ENCODE measurements at regions not wholly inside any gene's neighbourhood (a gene's known extent, or its start where the extent isn't known, plus 50 kb on each side); places are given as distances from the start of the nearest gene placed in this dataset.

DNA sequence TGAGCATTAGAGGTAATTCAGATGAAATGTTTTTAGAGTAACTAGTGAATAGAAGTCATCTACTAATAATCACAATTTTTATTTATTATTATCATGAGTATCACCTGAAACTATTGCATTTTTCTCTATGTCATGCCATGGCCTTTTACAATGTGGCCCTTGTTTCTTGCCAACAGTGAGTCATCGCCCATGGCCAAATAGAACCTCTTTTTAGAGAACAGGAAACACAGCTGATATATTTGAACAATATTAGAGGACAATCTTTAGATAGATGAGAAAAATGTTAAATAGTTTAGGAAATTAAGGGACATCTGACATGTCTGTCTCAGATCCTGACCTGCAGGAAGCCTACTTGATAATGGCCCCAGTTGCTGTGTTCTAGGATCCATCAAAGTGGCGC lies 1584.4 kb upstream of the GOT2 start:
- POLR2A ChIA-PET, result no interaction called here
- no peaks in the 10 kb centered on the region for H3K27me3 Mint-ChIP-seq
- no peaks in the 10 kb centered on the region for H3K4me1 Mint-ChIP-seq
- peaks cover 20% of the 10 kb centered on the region for H3K9me3 Mint-ChIP-seq
- no peak overlapping the region for H3K27ac Mint-ChIP-seq
- H3K4me3 Mint-ChIP-seq, result no peak overlapping the region
- CTCF ChIA-PET, result no interaction called here
- H3K36me3 Mint-ChIP-seq (ENCODE audit: low read depth), result no peaks in the 10 kb centered on the region
- DNase-seq, result no peak

DNA sequence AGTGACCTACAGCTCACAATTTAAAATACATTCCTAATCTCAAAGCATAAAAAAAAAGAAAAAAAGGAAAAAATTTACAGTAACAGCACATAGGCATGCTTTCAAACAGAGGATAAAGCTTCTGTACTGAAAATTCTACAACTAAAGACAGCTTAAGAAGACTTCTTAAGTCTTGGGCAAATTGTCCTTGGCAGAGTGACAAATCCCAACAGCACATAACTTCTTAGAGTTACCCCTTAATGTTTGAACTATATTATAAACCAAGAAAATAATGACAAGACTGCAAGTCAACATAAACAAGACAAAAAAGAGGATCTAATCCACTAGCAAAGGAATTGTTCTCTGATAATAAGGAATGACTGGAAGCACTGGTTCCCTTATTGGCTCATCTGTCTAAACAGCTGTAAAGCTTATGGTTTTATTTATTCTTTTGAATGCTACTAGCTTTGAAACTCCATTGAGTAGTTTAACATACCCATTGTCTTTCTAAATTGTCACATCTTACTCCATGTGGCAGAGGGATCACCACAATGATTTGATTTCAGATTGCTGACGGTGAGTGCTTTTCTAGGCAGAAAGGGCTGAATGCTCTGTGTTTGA lies 1576.8 kb upstream of the GOT2 start:
- Mint-ChIP-seq H3K36me3 (ENCODE audit: low read depth) (no peaks in the 10 kb centered on the region), H3K27me3 (no peaks in the 10 kb centered on the region), H3K9me3 (peaks cover 17% of the 10 kb centered on the region), H3K4me1 (no peaks in the 10 kb centered on the region), H3K4me3 (no peak overlapping the region), H3K27ac (no peak overlapping the region)
- no peak for DNase-seq
- ChIA-PET POLR2A (no interaction called here), CTCF (no interaction called here)

DNA sequence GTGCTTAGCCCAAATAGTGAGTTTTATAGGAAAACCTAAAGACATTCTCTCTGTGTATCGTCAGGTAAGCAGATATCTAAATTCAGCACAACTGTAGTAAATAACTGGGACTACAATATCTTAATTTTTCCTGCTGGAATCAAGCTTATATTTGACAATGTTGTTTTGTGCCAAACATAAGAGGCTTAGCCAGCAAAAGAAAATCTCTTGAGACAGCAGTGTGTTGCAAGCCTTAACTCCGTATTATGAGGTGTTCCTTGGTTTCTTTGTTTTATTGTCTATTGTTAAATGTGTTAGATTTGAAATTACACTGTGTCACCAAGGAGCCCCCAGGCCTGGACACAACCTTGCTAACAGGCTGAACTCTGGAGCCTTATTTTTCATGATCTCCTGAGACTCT lies 1570.6 kb upstream of the GOT2 start:
- H3K27me3 Mint-ChIP-seq, result no peaks in the 10 kb centered on the region
- no peaks in the 10 kb centered on the region for H3K36me3 Mint-ChIP-seq (ENCODE audit: low read depth)
- POLR2A ChIA-PET, result no interaction called here
- H3K4me3 Mint-ChIP-seq, result no peak overlapping the region
- H3K27ac Mint-ChIP-seq, result no peak overlapping the region
- H3K4me1 Mint-ChIP-seq, result no peaks in the 10 kb centered on the region
- CTCF ChIA-PET, result no interaction called here
- no peak for DNase-seq
- H3K9me3 Mint-ChIP-seq, result peaks cover 13% of the 10 kb centered on the region

DNA sequence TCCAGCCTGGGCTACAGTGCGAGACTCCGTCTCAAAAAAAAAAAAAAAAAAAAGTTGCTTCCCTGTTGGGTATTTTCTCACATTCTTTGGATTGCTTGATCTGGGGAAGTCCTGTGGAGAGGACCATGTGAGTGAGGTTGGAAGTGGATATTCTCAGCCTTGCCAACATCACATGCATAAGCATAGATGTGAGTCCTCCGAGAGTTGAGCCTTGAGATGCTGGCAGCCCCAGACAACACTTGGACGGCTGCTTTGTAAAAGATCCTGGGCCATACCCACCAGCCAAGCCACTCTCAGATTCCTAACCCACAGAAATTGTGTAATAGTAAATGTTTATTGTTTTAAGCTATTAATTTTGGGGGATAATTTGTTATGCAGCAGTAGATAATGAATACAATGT lies 1570.0 kb upstream of the GOT2 start:
- Mint-ChIP-seq H3K27ac (no peak overlapping the region), H3K27me3 (no peaks in the 10 kb centered on the region), H3K4me3 (no peak overlapping the region), H3K36me3 (ENCODE audit: low read depth) (no peaks in the 10 kb centered on the region), H3K9me3 (peaks cover 13% of the 10 kb centered on the region), H3K4me1 (no peaks in the 10 kb centered on the region)
- CTCF ChIA-PET, result no interaction called here
- POLR2A ChIA-PET, result no interaction called here
- DNase-seq, result no peak

DNA sequence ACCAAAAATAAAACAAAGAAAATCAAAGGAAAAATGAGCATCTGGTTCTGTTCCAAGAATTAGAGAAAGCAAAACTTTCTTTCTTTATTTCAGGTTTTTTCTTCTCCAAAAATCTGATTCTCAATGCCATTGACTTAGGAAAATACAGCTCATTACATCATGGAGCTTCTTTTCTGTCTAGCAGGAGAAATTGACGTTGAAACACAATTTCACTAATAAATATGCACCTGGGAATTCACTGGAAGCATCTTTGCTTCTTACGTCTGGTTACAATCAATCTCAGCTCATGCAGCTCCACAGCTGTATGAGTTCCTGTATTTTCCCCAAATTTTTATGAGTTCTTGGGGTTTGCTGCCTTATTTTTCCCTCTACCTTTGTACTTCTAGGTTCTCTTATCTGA lies 1568.6 kb upstream of the GOT2 start:
- ChIA-PET CTCF (no interaction called here), POLR2A (no interaction called here)
- no peak for DNase-seq
- H3K27ac Mint-ChIP-seq, result no peak overlapping the region
- no peak overlapping the region for H3K4me3 Mint-ChIP-seq
- H3K36me3 Mint-ChIP-seq (ENCODE audit: low read depth), result no peaks in the 10 kb centered on the region
- H3K27me3 Mint-ChIP-seq, result no peaks in the 10 kb centered on the region
- peaks cover 17% of the 10 kb centered on the region for H3K9me3 Mint-ChIP-seq
- no peaks in the 10 kb centered on the region for H3K4me1 Mint-ChIP-seq

DNA sequence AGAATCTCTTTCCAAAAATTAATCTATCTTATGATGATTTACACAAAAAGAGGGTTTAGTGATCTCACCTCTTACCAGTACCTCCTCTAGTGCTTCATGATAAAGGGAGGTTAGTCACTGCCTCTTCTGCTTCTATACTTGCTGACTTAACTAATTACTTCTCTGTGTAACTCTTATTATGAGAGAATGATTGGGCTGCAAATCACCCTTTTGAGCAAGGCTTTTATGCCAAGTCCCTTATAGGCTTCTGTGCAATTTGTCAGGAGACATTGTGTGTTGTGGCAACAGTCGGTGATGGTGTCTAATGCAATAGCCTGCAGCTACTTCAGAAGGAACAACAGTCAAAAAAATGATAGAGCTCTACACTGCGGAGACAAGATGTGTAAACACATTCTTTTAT lies 1568.1 kb upstream of the GOT2 start:
- Mint-ChIP-seq H3K27ac (no peak overlapping the region), H3K4me3 (no peak overlapping the region), H3K27me3 (no peaks in the 10 kb centered on the region), H3K36me3 (ENCODE audit: low read depth) (no peaks in the 10 kb centered on the region), H3K4me1 (no peaks in the 10 kb centered on the region), H3K9me3 (peaks cover 17% of the 10 kb centered on the region)
- no peak for DNase-seq
- POLR2A ChIA-PET, result no interaction called here
- CTCF ChIA-PET, result no interaction called here

GRCh38 chr16:60299241-60299776 lies 1565.2 kb upstream of the GOT2 start:
- Mint-ChIP-seq H3K4me1 (no peaks in the 10 kb centered on the region), H3K27ac (no peak overlapping the region), H3K9me3 (peaks cover 14% of the 10 kb centered on the region), H3K27me3 (no peaks in the 10 kb centered on the region), H3K36me3 (ENCODE audit: low read depth) (no peaks in the 10 kb centered on the region), H3K4me3 (no peak overlapping the region)
- POLR2A ChIA-PET, result no interaction called here
- CTCF ChIA-PET, result no interaction called here
- DNase-seq, result no peak

DNA sequence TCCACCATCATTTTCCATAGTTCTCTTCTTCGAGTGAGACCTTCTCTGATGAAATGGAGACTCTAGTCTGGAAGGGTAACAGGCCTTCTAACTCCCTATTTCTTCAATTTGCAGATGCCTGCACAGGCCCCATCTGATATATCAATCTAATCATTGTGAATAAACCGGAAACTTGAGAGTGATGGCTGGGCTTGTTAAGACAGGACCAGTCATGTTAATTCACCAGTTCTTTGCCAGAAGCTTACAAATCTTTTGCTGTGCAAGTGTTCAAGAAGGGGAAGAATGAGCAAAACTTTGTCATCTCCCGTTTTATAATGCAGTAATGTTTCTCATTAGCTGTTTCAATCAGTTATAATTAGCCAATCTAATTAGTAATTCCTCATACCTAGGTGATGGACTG lies 1561.3 kb upstream of the GOT2 start:
- H3K4me3 Mint-ChIP-seq, result no peak overlapping the region
- ChIA-PET POLR2A (no interaction called here), CTCF (no interaction called here)

DNA sequence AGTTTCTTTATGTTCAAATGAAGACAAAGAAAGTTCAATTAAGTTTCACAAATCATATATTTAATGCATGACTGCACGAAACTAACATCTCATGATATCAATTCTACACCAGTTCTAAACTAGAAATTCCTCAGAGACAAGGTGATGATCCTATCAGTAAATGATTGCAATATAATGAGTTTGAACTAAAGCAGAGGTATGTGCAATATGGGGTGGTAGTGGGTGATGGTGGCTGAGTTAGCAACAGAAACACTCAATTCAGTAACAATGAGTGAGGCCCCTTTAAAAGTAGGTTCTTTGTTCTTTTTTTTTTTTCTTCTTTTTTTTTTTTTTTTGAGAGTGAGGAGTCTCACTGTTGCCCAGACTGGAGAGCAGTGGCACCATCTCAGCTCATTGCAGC lies 1551.7 kb upstream of the GOT2 start:
- Mint-ChIP-seq H3K4me3 (no peak overlapping the region), H3K27me3 (no peaks in the 10 kb centered on the region), H3K4me1 (no peaks in the 10 kb centered on the region), H3K9me3 (peaks cover 5% of the 10 kb centered on the region), H3K27ac (no peak overlapping the region), H3K36me3 (ENCODE audit: low read depth) (no peaks in the 10 kb centered on the region)
- DNase-seq, result no peak
- CTCF ChIA-PET, result no interaction called here
- POLR2A ChIA-PET, result no interaction called here

More for the DNA sequence above, 1561.3 kb upstream of the GOT2 start:
- Mint-ChIP-seq H3K27me3 (no peaks in the 10 kb centered on the region), H3K36me3 (ENCODE audit: low read depth) (no peaks in the 10 kb centered on the region), H3K4me1 (no peaks in the 10 kb centered on the region), H3K9me3 (peaks cover 15% of the 10 kb centered on the region), H3K27ac (no peak overlapping the region)
- no peak for DNase-seq

DNA sequence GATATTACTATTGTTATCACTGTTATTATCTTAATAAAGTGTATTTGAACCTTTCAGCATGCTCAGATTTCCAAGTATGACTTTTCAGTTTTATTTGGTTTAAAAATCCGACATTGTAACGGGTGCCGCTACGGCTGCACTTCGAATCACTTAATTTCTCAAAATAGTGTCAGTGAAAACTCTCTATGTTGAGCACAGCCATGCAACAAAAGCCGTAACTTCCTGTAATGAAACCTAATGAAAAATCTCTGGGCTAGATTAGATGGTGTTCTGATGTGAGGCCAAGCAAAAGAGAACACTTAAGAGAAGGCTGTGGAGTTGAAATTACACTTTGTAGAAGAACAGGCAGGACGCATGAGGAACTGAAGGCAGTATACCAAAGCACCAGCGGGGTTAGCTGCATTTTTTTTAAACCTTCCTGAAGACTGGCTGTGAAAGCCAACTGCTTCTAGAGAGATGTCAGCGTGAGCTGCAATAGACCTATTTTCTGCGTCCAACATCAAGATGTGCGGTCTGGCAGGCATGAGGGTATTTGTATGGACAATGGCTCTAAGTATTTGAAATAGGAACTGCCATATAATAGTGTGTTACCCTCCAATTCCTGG lies 1545.0 kb upstream of the GOT2 start:
- Mint-ChIP-seq H3K27ac (no peak overlapping the region), H3K4me3 (no peak overlapping the region), H3K9me3 (peaks cover 18% of the 10 kb centered on the region), H3K4me1 (no peaks in the 10 kb centered on the region), H3K27me3 (no peaks in the 10 kb centered on the region), H3K36me3 (ENCODE audit: low read depth) (no peaks in the 10 kb centered on the region)
- ChIA-PET CTCF (no interaction called here), POLR2A (no interaction called here)
- no peak for DNase-seq

GRCh38 chr16:60274431-60275019 lies 1540.4 kb upstream of the GOT2 start:
- Mint-ChIP-seq H3K36me3 (ENCODE audit: low read depth) (no peaks in the 10 kb centered on the region), H3K27me3 (no peaks in the 10 kb centered on the region), H3K9me3 (peaks cover 22% of the 10 kb centered on the region), H3K4me1 (no peaks in the 10 kb centered on the region), H3K4me3 (no peak overlapping the region), H3K27ac (no peak overlapping the region)
- no peak for DNase-seq
- POLR2A ChIA-PET, result no interaction called here
- CTCF ChIA-PET, result no interaction called here

DNA sequence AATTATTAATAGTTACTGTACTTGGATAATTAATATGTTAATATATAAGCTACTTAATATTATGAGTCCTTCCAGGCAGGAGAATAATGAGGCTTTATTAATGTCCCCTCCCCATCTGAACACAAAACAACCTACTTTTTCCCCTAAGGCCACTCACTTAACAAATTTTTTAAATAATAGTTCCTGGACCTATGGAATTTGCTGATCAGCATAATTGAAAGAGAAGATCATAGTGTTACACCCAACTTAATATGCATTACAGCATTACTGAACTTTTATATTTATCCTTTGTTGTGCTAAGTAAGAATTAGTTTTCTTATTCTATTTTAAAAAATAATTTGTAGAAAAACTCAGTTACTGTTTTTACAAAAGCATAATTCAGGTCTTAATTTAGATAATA lies 1537.7 kb upstream of the GOT2 start:
- CTCF ChIA-PET, result interaction anchor here (0.6 kb wide), 1 partner anchor 618 kb away, joined by 3 read pairs; no protein-coding TSS in a partner anchor
- H3K27me3 Mint-ChIP-seq, result no peaks in the 10 kb centered on the region
- no peaks in the 10 kb centered on the region for H3K36me3 Mint-ChIP-seq (ENCODE audit: low read depth)
- no peak for DNase-seq
- H3K27ac Mint-ChIP-seq, result no peak overlapping the region
- peaks cover 18% of the 10 kb centered on the region for H3K9me3 Mint-ChIP-seq
- POLR2A ChIA-PET, result no interaction called here
- H3K4me1 Mint-ChIP-seq, result no peaks in the 10 kb centered on the region
- H3K4me3 Mint-ChIP-seq, result no peak overlapping the region

- ChIA-PET CTCF (interaction anchor here (0.6 kb wide), 1 partner anchor 618 kb away, joined by 3 read pairs; no protein-coding TSS in a partner anchor), POLR2A (no interaction called here)
- H3K9me3 Mint-ChIP-seq, result peaks cover 18% of the 10 kb centered on the region
- no peaks in the 10 kb centered on the region for H3K27me3 Mint-ChIP-seq
- no peaks in the 10 kb centered on the region for H3K36me3 Mint-ChIP-seq (ENCODE audit: low read depth)
- no peak for DNase-seq
- H3K4me1 Mint-ChIP-seq, result no peaks in the 10 kb centered on the region
- no peak overlapping the region for H3K27ac Mint-ChIP-seq
- no peak overlapping the region for H3K4me3 Mint-ChIP-seq
Observed at GRCh38 chr16:60271025-60271771, 1537.1 kb upstream of the GOT2 start.

All from activated CD4-positive, alpha-beta memory T cell treated with anti-CD3 and anti-CD28 coated beads, Interleukin-2, amount 10 ng/mL, durations not matched to agents 7 days and 5 days (primary cell).